ENCODE measurements at regions not wholly inside any gene's neighbourhood (a gene's known extent, or its start where the extent isn't known, plus 50 kb on each side); places are given as distances from the start of the nearest gene placed in this dataset.

GRCh38 chr6:168147205-168147738 is 68.3 kb upstream of the FRMD1 start:
- DNase-seq (ENCODE audit: low spot score) (no peak), ATAC-seq (no peak)
- H3K27ac Mint-ChIP-seq = no peak overlapping the region

More at GRCh38 chr6:168147205-168147738, 68.3 kb upstream of the FRMD1 start:
- no peaks in the 10 kb centered on the region for H3K36me3 Mint-ChIP-seq
- TF ChIP-seq ETV6 (CRISPR knock-in tag; IDR thresholded peaks at IDR 0.05) (no peak), ARID4B (CRISPR knock-in tag; IDR thresholded peaks at IDR 0.05; ENCODE audit: borderline replicate concordance) (no peak), ZSCAN18 (CRISPR knock-in tag; IDR thresholded peaks at IDR 0.05) (no peak), SMAD4 (CRISPR knock-in tag; IDR thresholded peaks at IDR 0.05) (no peak), OVOL2 (CRISPR knock-in tag; IDR thresholded peaks at IDR 0.05; ENCODE audit: borderline replicate concordance) (no peak), GTF2I (CRISPR knock-in tag; conservative IDR thresholded peaks at IDR 0.05) (no peak), AR (CRISPR knock-in tag; IDR thresholded peaks at IDR 0.05) (no peak)
- TF ChIP-seq, protein P1, sequence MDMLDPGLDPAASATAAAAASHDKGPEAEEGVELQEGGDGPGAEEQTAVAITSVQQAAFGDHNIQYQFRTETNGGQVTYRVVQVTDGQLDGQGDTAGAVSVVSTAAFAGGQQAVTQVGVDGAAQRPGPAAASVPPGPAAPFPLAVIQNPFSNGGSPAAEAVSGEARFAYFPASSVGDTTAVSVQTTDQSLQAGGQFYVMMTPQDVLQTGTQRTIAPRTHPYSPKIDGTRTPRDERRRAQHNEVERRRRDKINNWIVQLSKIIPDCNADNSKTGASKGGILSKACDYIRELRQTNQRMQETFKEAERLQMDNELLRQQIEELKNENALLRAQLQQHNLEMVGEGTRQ (CRISPR knock-in tag; IDR thresholded peaks at IDR 0.05) = no peak
- no peak overlapping the region for H3K4me3 Mint-ChIP-seq
- H3K27me3 Mint-ChIP-seq (ENCODE audit: low read depth) = no peaks in the 10 kb centered on the region
- no peaks in the 10 kb centered on the region for H3K9me3 Mint-ChIP-seq
- CTCF ChIA-PET = no interaction called here
- POLR2A ChIA-PET = no interaction called here
- H3K4me1 Mint-ChIP-seq = no peaks in the 10 kb centered on the region
